ENCODE measurements at regions not wholly inside any gene's neighbourhood (a gene's known extent, or its start where the extent isn't known, plus 50 kb on each side); places are given as distances from the start of the nearest gene placed in this dataset.

GRCh38 chr16:9511389-9511788, 419.9 kb downstream of the HAPSTR1 start (continued):
- TF ChIP-seq ZNF462 (CRISPR knock-in tag; IDR thresholded peaks at IDR 0.05) (no peak), CTCF (conservative IDR thresholded peaks at IDR 0.05; ENCODE audit: low read depth in 2 of 2) (no peak), ETS1 (IDR thresholded peaks at IDR 0.05) (no peak), EZH2phosphoT487 (IDR thresholded peaks at IDR 0.05; ENCODE audit: unreplicated experiment) (no peak)

- ATAC-seq (no peak), DNase-seq (ENCODE audit: low spot score) (no peak)
- H3K27me3 ChIP-seq (ENCODE audit: insufficient read depth) = no peaks in the 10 kb centered on the region
- no peaks in the 10 kb centered on the region for H3K79me2 ChIP-seq (replicated peaks; ENCODE audit: insufficient read depth)
- no peaks in the 10 kb centered on the region for H3F3A ChIP-seq (replicated peaks; ENCODE audit: low read depth)
- no peak overlapping the region for H3K27ac ChIP-seq (ENCODE audit: low read depth)
- no peak overlapping the region for H2AFZ ChIP-seq
- Mint-ChIP-seq H3K4me1 (no peaks in the 10 kb centered on the region; the same call in 2 of the 3 replicates), H3K36me3 (ENCODE audit: low read depth) (peaks cover 8% of the 10 kb centered on the region; the same call in 1 of the 3 replicates), H3K9me3 (peaks cover 8% of the 10 kb centered on the region; the same call in 2 of the 3 replicates), H3K27me3 (ENCODE audit: insufficient read depth, low read depth, poor library complexity) (no peaks in the 10 kb centered on the region), H3K4me3 (no peak overlapping the region), H3K27ac (peak overlapping the region; percentile 18; the same call in 1 of the 2 replicates)
- no peaks in the 10 kb centered on the region for H4K20me1 ChIP-seq (replicated peaks; ENCODE audit: insufficient read depth)
- H3K4me3 ChIP-seq = no peak overlapping the region
- no peaks in the 10 kb centered on the region for H3K4me1 ChIP-seq (ENCODE audit: insufficient read depth)
- H3K4me2 ChIP-seq = no peak overlapping the region
- peaks cover 6% of the 10 kb centered on the region; the same call in 1 of the 2 replicates for H3K9me2 ChIP-seq (ENCODE audit: insufficient read depth)
- H3K36me3 ChIP-seq (ENCODE audit: insufficient read depth) = no peaks in the 10 kb centered on the region; the same call in 1 of the 2 replicates
- TF ChIP-seq ZNF331 (CRISPR knock-in tag; IDR thresholded peaks at IDR 0.05; ENCODE audit: low read depth) = no peak
- TF ChIP-seq POLR2AphosphoS5 (IDR thresholded peaks at IDR 0.05; ENCODE audit: low read depth) = no peak
- TF ChIP-seq JUNB (IDR thresholded peaks at IDR 0.05; ENCODE audit: unreplicated experiment) = no peak
- no peak for TF ChIP-seq EZH2 (IDR thresholded peaks at IDR 0.05; ENCODE audit: low read depth, unreplicated experiment)
- no peak for TF ChIP-seq ZNF114 (CRISPR knock-in tag; IDR thresholded peaks at IDR 0.05)
- TF ChIP-seq STAT1 (IDR thresholded peaks at IDR 0.05; ENCODE audit: unreplicated experiment) = no peak
- TF ChIP-seq CREB1 (CRISPR knock-in tag; IDR thresholded peaks at IDR 0.05; ENCODE audit: low read depth) = no peak
- TF ChIP-seq CTCF (conservative IDR thresholded peaks at IDR 0.05; ENCODE audit: low read depth in 2 of 2) = no peak
Observed at GRCh38 chr16:9516444-9516843, 425.0 kb downstream of the HAPSTR1 start.
